Karpas-422 (cell line): ENCODE measurements at regions not wholly inside any gene's neighbourhood (a gene's known extent, or its start where the extent isn't known, plus 50 kb on each side); places are given as distances from the start of the nearest gene placed in this dataset.

ENCODE experiments used
- DNase-seq: peaks from one replicate; pipeline ENCODE4 v3.0.0-alpha.2; 2015
- H2AFZ ChIP-seq: fragments of 200-600 bp; sonication (generic); 2 replicates; pipeline ENCODE4 v1.6.1; 2014; ENCODE audit warnings: antibody characterized with exemption, low read length, mixed read lengths
- H3K27ac ChIP-seq: fragments of 200-600 bp; sonication (generic); 2 replicates; pipeline ENCODE4 v1.5.1; 2014; ENCODE audit warnings: mild to moderate bottlenecking, low read length, moderate library complexity
- H3K27me3 ChIP-seq: fragments of 200-600 bp; sonication (generic); 2 replicates; pipeline ENCODE4 v1.6.1; 2014; ENCODE audit warnings: low read length, mixed read lengths
- H3K36me3 ChIP-seq: fragments of 200-600 bp; sonication (generic); 2 replicates; pipeline ENCODE4 v1.6.1; 2014; ENCODE audit warnings: low read length, mixed read lengths; ENCODE audit not compliant: insufficient read depth
- H3K4me1 ChIP-seq: fragments of 200-600 bp; sonication (generic); 2 replicates; pipeline ENCODE4 v1.6.1; 2014; ENCODE audit warnings: mild to moderate bottlenecking, low read length, mixed read lengths
- H3K4me2 ChIP-seq: fragments of 200-600 bp; sonication (generic); 2 replicates; pipeline ENCODE4 v1.6.1; 2014; ENCODE audit warnings: low read length, low read depth, mild to moderate bottlenecking; ENCODE audit not compliant: poor library complexity, severe bottlenecking
- H3K4me3 ChIP-seq: fragments of 200-600 bp; sonication (generic); 2 replicates; pipeline ENCODE4 v1.5.1; 2014; ENCODE audit warnings: mild to moderate bottlenecking, antibody characterized with exemption, low read length, mixed read lengths
- H3K79me2 ChIP-seq: fragments of 200-600 bp; sonication (generic); 2 replicates; pipeline ENCODE4 v1.6.1; 2014; ENCODE audit warnings: mild to moderate bottlenecking, low read length, mixed read lengths
- H3K9ac ChIP-seq: fragments of 200-600 bp; sonication (generic); 2 replicates; pipeline ENCODE4 v1.6.0; 2014; ENCODE audit warnings: low read length
- H3K9me2 ChIP-seq: fragments of 200-600 bp; sonication (generic), shearing (Covaris generic); replicated peaks from 2 replicates; pipeline ENCODE4 v1.6.0; 2014; ENCODE audit warnings: mild to moderate bottlenecking, low read length, moderate library complexity; ENCODE audit not compliant: insufficient read depth
- H3K9me3 ChIP-seq: fragments of 300-700, 200-600 bp; sonication (generic); 2 replicates; pipeline ENCODE4 v1.6.1; 2014; ENCODE audit warnings: low read length, mixed read lengths
- H4K20me1 ChIP-seq: fragments of 200-600 bp; sonication (generic); 2 replicates; pipeline ENCODE4 v1.6.1; 2014; ENCODE audit warnings: mild to moderate bottlenecking, antibody characterized with exemption, low read length, low read depth; ENCODE audit not compliant: insufficient read depth

DNA sequence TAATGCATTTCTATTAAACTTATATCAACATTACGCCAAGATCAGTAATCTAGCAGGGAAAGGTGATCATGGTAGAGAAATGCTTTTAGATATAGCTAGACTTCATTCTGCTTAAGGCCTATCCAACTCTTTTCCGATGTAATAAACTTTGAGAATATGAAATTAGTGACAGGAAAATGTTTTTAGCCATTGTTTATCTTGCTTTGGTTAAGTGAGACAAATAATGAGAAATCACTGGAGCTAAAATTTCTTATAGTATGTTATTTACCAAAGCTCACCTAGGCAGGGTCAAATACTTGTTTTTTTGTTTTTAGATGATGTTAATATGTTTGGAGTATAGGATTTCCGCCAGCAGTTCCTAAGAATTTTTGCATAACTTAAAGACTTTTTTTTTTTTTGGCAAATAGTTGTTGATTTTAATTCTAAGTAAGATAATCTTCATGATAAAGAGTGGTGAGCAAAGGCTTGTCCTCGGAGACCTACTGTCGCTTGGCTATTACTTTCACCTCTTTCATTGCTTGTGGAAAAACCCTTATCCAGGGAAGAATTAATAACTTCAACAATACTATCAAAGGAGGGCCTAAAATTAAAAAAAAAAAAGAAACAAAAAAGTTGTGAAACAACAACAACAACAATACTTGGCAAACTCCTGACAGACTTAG is 98.3 kb downstream of the SOX4 start:
- no peaks in the 10 kb centered on the region for H3K27me3 ChIP-seq
- no peaks in the 10 kb centered on the region for H3K9me2 ChIP-seq
- H3K4me3 ChIP-seq = no peak overlapping the region
- H4K20me1 ChIP-seq = no peaks in the 10 kb centered on the region
- H3K27ac ChIP-seq = no peak overlapping the region
- no peaks in the 10 kb centered on the region for H3K79me2 ChIP-seq
- DNase-seq = no peak
- H3K4me1 ChIP-seq = no peaks in the 10 kb centered on the region
- H3K9me3 ChIP-seq = no peaks in the 10 kb centered on the region
- H2AFZ ChIP-seq = no peak overlapping the region
- no peak overlapping the region for H3K4me2 ChIP-seq
- no peaks in the 10 kb centered on the region for H3K36me3 ChIP-seq
- H3K9ac ChIP-seq = no peak overlapping the region

DNA sequence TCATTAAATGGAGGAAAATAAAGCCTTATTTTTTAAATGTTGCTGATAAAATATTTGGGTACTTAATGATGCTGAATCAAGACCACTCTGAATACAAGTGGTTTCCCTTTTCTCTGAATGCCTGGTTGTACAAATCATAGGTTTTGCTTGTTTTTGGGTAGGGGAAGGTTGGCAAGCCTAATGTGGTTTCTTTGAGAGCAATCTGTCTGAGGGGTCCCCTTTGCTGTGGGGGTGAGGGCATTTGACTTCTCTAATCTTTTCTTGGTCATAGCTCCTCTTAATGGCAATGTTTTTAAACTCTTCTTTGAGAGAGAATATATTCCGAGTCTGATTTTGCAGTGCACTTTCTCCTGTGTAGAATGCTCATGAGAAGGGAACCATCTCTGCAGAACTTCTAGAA is 99.2 kb downstream of the SOX4 start:
- Histone ChIP-seq H3K4me2 (no peak overlapping the region), H3K9ac (no peak overlapping the region), H2AFZ (0 out of 2 replicates have a peak overlapping the region, but pooled peaks have one; percentile 9), H3K9me2 (no peaks in the 10 kb centered on the region), H3K36me3 (no peaks in the 10 kb centered on the region), H3K27me3 (no peaks in the 10 kb centered on the region), H3K4me3 (no peak overlapping the region), H4K20me1 (no peaks in the 10 kb centered on the region), H3K27ac (no peak overlapping the region), H3K79me2 (no peaks in the 10 kb centered on the region), H3K4me1 (no peaks in the 10 kb centered on the region), H3K9me3 (no peaks in the 10 kb centered on the region)
- DNase-seq = no peak

DNA sequence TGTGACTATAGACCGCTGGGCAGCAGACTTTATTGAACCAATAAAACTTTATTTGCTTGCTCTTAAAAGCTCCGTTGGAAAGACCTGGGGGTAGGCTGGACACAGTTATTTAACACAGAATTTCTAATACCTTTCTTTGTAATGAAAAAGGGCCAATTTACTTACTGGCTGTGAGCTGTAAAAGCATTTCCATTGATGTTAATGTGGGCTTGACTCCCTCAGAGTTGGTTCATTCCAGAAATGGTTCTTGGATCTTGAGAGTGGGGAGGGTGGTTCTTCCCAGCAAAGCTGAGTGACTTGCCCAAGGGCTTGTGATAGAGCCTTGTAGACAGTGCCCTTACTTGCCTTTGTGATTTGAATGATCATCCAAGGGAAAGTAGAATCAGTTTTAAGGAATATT is 100.6 kb downstream of the SOX4 start:
- no peak for DNase-seq
- Histone ChIP-seq H3K9me2 (no peaks in the 10 kb centered on the region), H3K27me3 (no peaks in the 10 kb centered on the region), H3K27ac (no peak overlapping the region), H3K9ac (no peak overlapping the region), H3K79me2 (no peaks in the 10 kb centered on the region), H3K4me2 (no peak overlapping the region), H3K4me3 (no peak overlapping the region), H3K4me1 (no peaks in the 10 kb centered on the region), H4K20me1 (no peaks in the 10 kb centered on the region), H3K9me3 (no peaks in the 10 kb centered on the region), H2AFZ (no peak overlapping the region), H3K36me3 (no peaks in the 10 kb centered on the region)

DNA sequence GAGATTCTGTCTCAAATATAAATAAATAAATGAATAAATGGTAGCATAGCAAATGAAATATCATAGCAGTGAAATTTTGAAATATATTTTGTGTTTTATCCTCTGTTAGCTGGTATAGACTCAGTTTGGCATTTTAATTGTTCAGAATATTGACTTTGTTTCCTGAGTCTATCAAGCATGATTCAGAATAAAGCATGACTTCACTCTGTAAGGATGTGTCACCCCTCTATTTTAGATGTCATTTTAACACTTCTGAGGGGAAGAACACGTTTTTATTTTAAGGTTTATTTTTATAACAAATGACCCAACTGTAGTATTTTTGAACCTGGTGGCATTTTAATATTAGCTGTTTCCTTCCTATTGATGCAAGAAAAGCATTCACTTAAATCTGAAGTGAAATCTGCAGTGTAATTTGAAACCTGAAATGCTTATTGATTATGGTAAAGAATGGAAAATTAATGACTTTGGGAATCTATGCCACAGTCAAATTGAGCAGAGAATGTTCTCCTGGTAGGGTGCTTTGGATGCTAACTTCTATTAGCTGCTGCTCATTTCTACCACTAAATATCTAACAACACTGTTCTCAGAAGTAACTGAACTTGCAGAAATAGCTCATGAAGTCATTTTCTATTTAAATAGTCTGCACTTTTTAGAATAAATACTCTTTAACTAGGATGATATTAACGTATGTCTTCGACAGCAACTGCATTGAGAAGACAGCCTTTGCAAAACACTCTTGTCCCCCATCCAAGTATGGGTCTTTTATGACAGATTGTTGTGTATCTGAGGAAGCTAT is 114.2 kb downstream of the SOX4 start:
- Histone ChIP-seq H3K79me2 (no peaks in the 10 kb centered on the region), H3K9me2 (no peaks in the 10 kb centered on the region), H3K4me1 (no peaks in the 10 kb centered on the region), H3K27me3 (no peaks in the 10 kb centered on the region), H2AFZ (no peak overlapping the region), H3K4me2 (no peak overlapping the region), H3K36me3 (no peaks in the 10 kb centered on the region), H3K4me3 (no peak overlapping the region), H3K9me3 (no peaks in the 10 kb centered on the region), H3K27ac (no peak overlapping the region), H4K20me1 (no peaks in the 10 kb centered on the region), H3K9ac (no peak overlapping the region)
- no peak for DNase-seq

- H3K9me2 ChIP-seq = no peaks in the 10 kb centered on the region
- no peaks in the 10 kb centered on the region for H3K4me1 ChIP-seq
- no peaks in the 10 kb centered on the region for H3K9me3 ChIP-seq
- H3K36me3 ChIP-seq = no peaks in the 10 kb centered on the region
- no peaks in the 10 kb centered on the region for H3K79me2 ChIP-seq
- H3K4me3 ChIP-seq = no peak overlapping the region
- no peak overlapping the region for H3K4me2 ChIP-seq
- no peaks in the 10 kb centered on the region for H3K27me3 ChIP-seq
- H3K27ac ChIP-seq = no peak overlapping the region
- H4K20me1 ChIP-seq = no peaks in the 10 kb centered on the region
- H2AFZ ChIP-seq = no peak overlapping the region
- H3K9ac ChIP-seq = no peak overlapping the region
- DNase-seq = no peak
Observed at GRCh38 chr6:21708320-21708580, 114.7 kb downstream of the SOX4 start.

DNA sequence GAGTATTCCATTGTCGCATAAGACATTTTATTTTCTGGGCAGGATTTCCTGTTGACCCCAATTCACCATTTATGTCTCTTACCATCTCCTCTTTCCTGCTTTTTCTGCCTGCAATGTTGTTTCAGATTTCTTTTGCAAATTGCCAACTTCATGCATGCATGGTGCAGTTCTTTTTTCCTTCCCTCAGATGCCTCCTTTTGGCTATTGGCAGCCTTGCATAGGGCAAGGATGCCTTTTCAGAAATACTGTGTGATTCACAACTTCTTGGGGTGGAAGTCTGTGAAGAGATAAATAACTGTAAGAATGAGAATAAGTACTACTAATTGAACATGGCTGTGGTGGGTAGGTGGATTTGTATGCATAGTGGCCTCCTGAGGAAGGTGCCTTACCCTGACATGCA is 116.7 kb downstream of the SOX4 start:
- no peaks in the 10 kb centered on the region for H3K9me3 ChIP-seq
- H3K36me3 ChIP-seq = no peaks in the 10 kb centered on the region
- no peak overlapping the region for H2AFZ ChIP-seq
- H3K4me3 ChIP-seq = no peak overlapping the region
- no peak overlapping the region for H3K27ac ChIP-seq
- H3K79me2 ChIP-seq = no peaks in the 10 kb centered on the region
- no peak overlapping the region for H3K4me2 ChIP-seq
- H3K9me2 ChIP-seq = no peaks in the 10 kb centered on the region
- no peak overlapping the region for H3K9ac ChIP-seq
- DNase-seq = no peak
- H4K20me1 ChIP-seq = no peaks in the 10 kb centered on the region
- no peaks in the 10 kb centered on the region for H3K27me3 ChIP-seq
- H3K4me1 ChIP-seq = no peaks in the 10 kb centered on the region

DNA sequence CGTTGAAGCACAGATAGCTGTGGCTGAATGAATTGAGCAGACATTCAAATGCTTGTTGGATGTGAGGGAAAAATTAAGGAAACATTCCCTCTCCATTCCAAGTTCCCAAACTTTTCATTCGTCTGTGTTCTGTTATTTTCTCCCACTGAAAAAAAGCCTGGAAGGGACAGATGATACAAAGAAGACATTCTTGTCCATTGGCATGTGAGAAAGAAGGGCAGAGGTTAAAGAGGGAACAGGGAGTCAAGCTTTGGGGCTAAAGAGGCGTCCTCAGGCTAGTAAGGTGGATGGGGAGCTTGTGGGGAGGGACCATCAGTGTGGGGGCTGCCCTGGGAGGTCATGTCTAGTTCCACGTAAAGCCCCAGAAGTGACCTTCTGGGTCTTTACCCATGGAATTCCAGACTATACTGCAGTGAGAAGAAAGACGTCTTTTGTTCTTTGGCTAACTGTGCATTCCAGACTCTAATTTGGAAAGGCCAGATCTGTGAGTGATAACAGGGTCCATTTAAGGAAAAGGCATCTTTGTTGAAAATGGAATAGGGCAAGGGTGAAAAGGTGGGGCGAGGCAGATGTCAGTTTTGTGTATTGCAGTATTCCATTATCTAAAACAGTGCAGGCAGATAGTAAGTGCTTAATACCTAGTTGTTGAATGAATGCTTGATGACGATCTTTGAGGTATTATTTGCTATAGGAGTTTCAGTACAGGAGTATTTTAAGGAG is 117.5 kb downstream of the SOX4 start:
- Histone ChIP-seq H3K4me3 (no peak overlapping the region), H2AFZ (no peak overlapping the region), H3K9me3 (no peaks in the 10 kb centered on the region), H3K36me3 (no peaks in the 10 kb centered on the region), H3K27me3 (no peaks in the 10 kb centered on the region), H3K27ac (no peak overlapping the region), H3K9ac (no peak overlapping the region), H3K4me1 (no peaks in the 10 kb centered on the region), H4K20me1 (no peaks in the 10 kb centered on the region), H3K4me2 (no peak overlapping the region), H3K79me2 (no peaks in the 10 kb centered on the region), H3K9me2 (no peaks in the 10 kb centered on the region)
- no peak for DNase-seq

DNA sequence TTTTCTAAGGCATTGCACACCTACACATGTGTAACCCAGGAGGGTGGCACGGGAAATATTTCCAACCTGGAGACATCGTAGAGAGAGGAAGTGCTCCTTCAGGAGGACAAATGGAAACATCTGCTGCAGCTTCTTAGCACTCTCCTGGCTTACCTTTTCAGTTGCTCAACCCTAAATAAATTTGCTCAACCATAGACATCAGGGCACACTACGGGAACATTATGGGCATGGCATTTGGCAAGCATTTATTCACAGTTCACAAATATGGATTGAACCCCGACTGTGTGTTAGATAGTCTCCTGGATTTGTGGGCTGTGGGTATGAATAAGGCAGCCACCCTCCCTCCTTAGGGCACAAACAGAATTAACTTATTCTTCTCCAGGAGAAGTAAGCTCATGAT is 118.7 kb downstream of the SOX4 start:
- DNase-seq = no peak
- no peaks in the 10 kb centered on the region for H3K9me3 ChIP-seq

More for the DNA sequence above, 118.7 kb downstream of the SOX4 start:
- H3K36me3 ChIP-seq = no peaks in the 10 kb centered on the region
- no peaks in the 10 kb centered on the region for H4K20me1 ChIP-seq
- no peak overlapping the region for H3K4me3 ChIP-seq
- no peak overlapping the region for H3K27ac ChIP-seq
- H3K79me2 ChIP-seq = no peaks in the 10 kb centered on the region
- no peak overlapping the region for H2AFZ ChIP-seq
- no peak overlapping the region for H3K9ac ChIP-seq
- H3K27me3 ChIP-seq = no peaks in the 10 kb centered on the region
- H3K9me2 ChIP-seq = no peaks in the 10 kb centered on the region
- H3K4me2 ChIP-seq = no peak overlapping the region
- no peaks in the 10 kb centered on the region for H3K4me1 ChIP-seq
